Transverse colon (tissue), 3 donors: ENCODE measurements at regions not wholly inside any gene's neighbourhood (a gene's known extent, or its start where the extent isn't known, plus 50 kb on each side); places are given as distances from the start of the nearest gene placed in this dataset.

ENCODE experiments used
- CTCF ChIP-seq, 5 experiments: fragments of 200-600 bp in 3 of 5; fragments of 450-650 bp in 2 of 5; sonication (generic) in 3 of 5; IDR thresholded peaks; 1 replicate in 2 of 5; 2 replicates in 3 of 5; pipeline ENCODE4 v1.5.1; 2016 to 2017; ENCODE audit warnings: antibody characterized with exemption in 5 of 5, inconsistent platforms in 3 of 5, mild to moderate bottlenecking in 2 of 5, moderate library complexity in 1 of 5
- EP300 ChIP-seq: sonication (generic); formaldehyde crosslinking; IDR thresholded peaks from one replicate; pipeline ENCODE4 v1.6.1; 2017; ENCODE audit warnings: antibody characterized with exemption, low read depth
- POLR2A ChIP-seq: fragments of 450-650 bp; IDR thresholded peaks from one replicate; pipeline ENCODE4 v1.6.1; 2016; ENCODE audit warnings: antibody characterized with exemption, mild to moderate bottlenecking, moderate library complexity

GRCh38 chr21:16154951-16155635 lies 425.3 kb downstream of the USP25 start:
- TF ChIP-seq CTCF (IDR thresholded peaks at IDR 0.05) (no peak), POLR2A (no peak), EP300 (no peak)
